IMR-90 (cell line): ENCODE measurements at regions not wholly inside any gene's neighbourhood (a gene's known extent, or its start where the extent isn't known, plus 50 kb on each side); places are given as distances from the start of the nearest gene placed in this dataset.

Source experiments
- ATAC-seq: fragments of 200-7000 bp; cut with Tn5 transposase; 2 replicates; pipeline ENCODE4 v1.9.1; 2020; ENCODE audit warnings: low read depth, mild to moderate bottlenecking, moderate library complexity
- BruUV-seq: library from RNA; stranded (reverse); fragments of 400-500 nt; replicated peaks from 2 replicates; lab custom pipeline; 2021; lab: Mats Ljungman, UMichigan
- CTCF ChIA-PET: fragments of 300-600 bp; formaldehyde crosslinking; extraction: SDS; loops from one replicate; lab custom pipeline; 2021; ENCODE audit warnings: antibody characterized with exemption; lab: Yijun Ruan, JAX
- POLR2A ChIA-PET: fragments of 300-600 bp; sonication (Branson Sonifier 250); formaldehyde crosslinking; loops from one replicate; lab custom pipeline; 2022; ENCODE audit warnings: antibody characterized with exemption; ENCODE audit not compliant: unreplicated experiment; lab: Charles Lee
- DNase-seq: peaks from one replicate; pipeline ENCODE4 v3.0.0; 2013
- H2AFZ ChIP-seq: replicated peaks from 2 replicates; pipeline ENCODE3; 2013; ENCODE audit warnings: low read length, mild to moderate bottlenecking; ENCODE audit not compliant: poor library complexity
- H2AK5ac ChIP-seq: 2 replicates; pipeline ENCODE4 v1.6.1; 2013; ENCODE audit warnings: low read depth, low read length, inconsistent platforms
- H2AK9ac ChIP-seq: replicated peaks from 2 replicates; pipeline ENCODE3; 2013; ENCODE audit warnings: mild to moderate bottlenecking, low read depth, low read length, moderate library complexity; ENCODE audit not compliant: poor library complexity
- H2BK120ac ChIP-seq: 2 replicates; pipeline ENCODE4 v1.6.1; 2013; ENCODE audit warnings: low read depth, low read length, inconsistent platforms
- H2BK15ac ChIP-seq: 3 replicates; pipeline ENCODE4 v1.6.1; 2013; ENCODE audit warnings: low read depth, low read length, inconsistent platforms
- H2BK20ac ChIP-seq: 2 replicates; pipeline ENCODE4 v1.6.1; 2013; ENCODE audit warnings: low read depth, mild to moderate bottlenecking, inconsistent platforms, low read length, moderate library complexity
- H2BK5ac ChIP-seq: 2 replicates; pipeline ENCODE4 v1.6.1; 2013; ENCODE audit warnings: mild to moderate bottlenecking, low read depth, low read length, inconsistent platforms; ENCODE audit not compliant: poor library complexity, severe bottlenecking
- H3K14ac ChIP-seq: replicated peaks from 2 replicates; pipeline ENCODE4 v1.6.1; 2013; ENCODE audit warnings: low read depth, low read length, inconsistent platforms
- H3K18ac ChIP-seq: 2 replicates; pipeline ENCODE4 v1.6.1; 2013; ENCODE audit warnings: low read depth, low read length, control low read depth
- H3K23ac ChIP-seq: 2 replicates; pipeline ENCODE4 v1.6.1; 2013; ENCODE audit warnings: low read depth, low read length, inconsistent platforms
- H3K27ac ChIP-seq: 2 replicates; pipeline ENCODE4 v1.5.1; 2013; ENCODE audit warnings: mild to moderate bottlenecking, control low read depth, low read length; ENCODE audit not compliant: insufficient read depth
- H3K27me3 ChIP-seq: 2 replicates; pipeline ENCODE4 v1.6.1; 2013; ENCODE audit warnings: low read length; ENCODE audit not compliant: control insufficient read depth, insufficient read depth
- H3K36me3 ChIP-seq: 2 replicates; pipeline ENCODE4 v1.6.1; 2013; ENCODE audit warnings: low read length, mixed read lengths; ENCODE audit not compliant: control insufficient read depth, insufficient read depth
- H3K4ac ChIP-seq: 2 replicates; pipeline ENCODE4 v1.6.1; 2013; ENCODE audit warnings: low read depth, low read length, inconsistent platforms
- H3K4me1 ChIP-seq: 2 replicates; pipeline ENCODE4 v1.6.1; 2013; ENCODE audit warnings: low read length, mixed read lengths; ENCODE audit not compliant: control insufficient read depth, insufficient read depth
- H3K4me2 ChIP-seq: 2 replicates; pipeline ENCODE4 v1.6.1; 2013; ENCODE audit warnings: low read depth, mild to moderate bottlenecking, control low read depth, low read length, moderate library complexity
- H3K4me3 ChIP-seq: 2 replicates; pipeline ENCODE4 v1.5.1; 2013; ENCODE audit warnings: low read depth, mild to moderate bottlenecking, control low read depth, low read length, moderate library complexity; ENCODE audit not compliant: insufficient read depth
- H3K56ac ChIP-seq: 2 replicates; pipeline ENCODE4 v1.6.1; 2013; ENCODE audit warnings: low read length, inconsistent platforms; ENCODE audit not compliant: insufficient read depth; ENCODE audit errors: extremely low read depth
- H3K79me1 ChIP-seq, 2 experiments: 2 replicates each; pipeline ENCODE4 v1.6.1; 2013; ENCODE audit warnings: low read length in 2 of 2, inconsistent platforms in 1 of 2, low read depth in 1 of 2
- H3K9ac ChIP-seq: 2 replicates; pipeline ENCODE4 v1.6.1; 2013; ENCODE audit warnings: low read depth, low read length, control low read depth
- H3K9me1 ChIP-seq: 2 replicates; pipeline ENCODE4 v1.6.1; 2013; ENCODE audit warnings: low read length, inconsistent platforms; ENCODE audit not compliant: insufficient read depth
- H3K9me3 ChIP-seq: 2 replicates; pipeline ENCODE4 v1.6.1; 2013; ENCODE audit warnings: low read length; ENCODE audit not compliant: control insufficient read depth, insufficient read depth
- H4K20me1 ChIP-seq: 2 replicates; pipeline ENCODE4 v1.6.1; 2013; ENCODE audit warnings: low read length, inconsistent platforms; ENCODE audit not compliant: insufficient read depth
- H4K5ac ChIP-seq: 2 replicates; pipeline ENCODE4 v1.6.1; 2013; ENCODE audit warnings: mild to moderate bottlenecking, low read depth, low read length, control low read depth
- H4K8ac ChIP-seq, 2 experiments: 2 replicates each; pipeline ENCODE4 v1.6.1; 2013; ENCODE audit warnings: low read depth in 2 of 2, low read length in 2 of 2, control low read depth in 1 of 2, inconsistent platforms in 1 of 2
- H4K91ac ChIP-seq: 2 replicates; pipeline ENCODE4 v1.6.1; 2013; ENCODE audit warnings: low read depth, low read length, inconsistent platforms; ENCODE audit not compliant: insufficient read depth
- BHLHE40 ChIP-seq: fragments of 150-350 bp; IDR thresholded peaks from 2 replicates; pipeline ENCODE4 v1.6.1; 2016; ENCODE audit warnings: mild to moderate bottlenecking, low read depth, low read length
- CEBPB ChIP-seq: IDR thresholded peaks from 2 replicates; pipeline ENCODE4 v1.6.1; 2012; ENCODE audit warnings: low read depth, low read length, improper control_type of control experiment
- CHD1 ChIP-seq: IDR thresholded peaks from 2 replicates; pipeline ENCODE4 v1.6.1; 2012; ENCODE audit warnings: low read depth, low read length, improper control_type of control experiment
- FOS ChIP-seq: fragments of 150-350 bp; IDR thresholded peaks from 2 replicates; pipeline ENCODE4 v1.6.1; 2016; ENCODE audit warnings: low read depth, low read length
- MAFK ChIP-seq: IDR thresholded peaks from 2 replicates; pipeline ENCODE4 v1.6.1; 2012; ENCODE audit warnings: low read depth, low read length, improper control_type of control experiment
- MAZ ChIP-seq: IDR thresholded peaks from 2 replicates; pipeline ENCODE4 v1.6.1; 2012; ENCODE audit warnings: low read depth, mild to moderate bottlenecking, low read length, improper control_type of control experiment, moderate library complexity, borderline replicate concordance
- MXI1 ChIP-seq: IDR thresholded peaks from 2 replicates; pipeline ENCODE4 v1.6.1; 2012; ENCODE audit warnings: low read depth, mild to moderate bottlenecking, low read length, moderate library complexity, borderline replicate concordance
- NFE2L2 ChIP-seq: fragments of 150-350 bp; IDR thresholded peaks from 2 replicates; pipeline ENCODE4 v1.6.1; 2016; ENCODE audit warnings: low read depth, mild to moderate bottlenecking, low read length
- POLR2A ChIP-seq: IDR thresholded peaks from 2 replicates; pipeline ENCODE4 v1.6.1; 2012; ENCODE audit warnings: mild to moderate bottlenecking, low read depth, low read length
- RAD21 ChIP-seq: IDR thresholded peaks from 2 replicates; pipeline ENCODE4 v1.6.1; 2012; ENCODE audit warnings: low read length, improper control_type of control experiment
- RCOR1 ChIP-seq: IDR thresholded peaks from 2 replicates; pipeline ENCODE4 v1.6.1; 2012; ENCODE audit warnings: mild to moderate bottlenecking, low read length, improper control_type of control experiment; ENCODE audit not compliant: insufficient replicate concordance
- RFX5 ChIP-seq: IDR thresholded peaks from 2 replicates; pipeline ENCODE4 v1.8.0; 2012; ENCODE audit warnings: low read depth, mild to moderate bottlenecking, low read length, moderate library complexity
- SMC3 ChIP-seq: fragments of 150-350 bp; IDR thresholded peaks from 2 replicates; pipeline ENCODE4 v1.6.1; 2016; ENCODE audit warnings: low read depth, mild to moderate bottlenecking, antibody characterized with exemption, low read length, moderate library complexity
- WGBS, 2 experiments: methylation state at CpG; one replicate each; pipeline versions ENCODE4 v1.1.5 to v1.1.7; 2013; ENCODE audit warnings: missing lambda C conversion rate in 2 of 2; ENCODE audit not compliant: insufficient read length in 1 of 2; ENCODE audit errors: extremely low coverage in 2 of 2; 5-methylcytosine and 5-hydroxymethylcytosine counted together
- dilution Hi-C: fragments of 300-500 bp; cut with HindIII; formaldehyde crosslinking; loops from one replicate; pipeline ENCODE4 v1.14.3; 2018; ENCODE audit warnings: low sequenced_read_pairs; ENCODE audit not compliant: unreplicated experiment
- in situ Hi-C: fragments of 300-500 bp; cut with MboI; formaldehyde crosslinking; loops from 3 replicates; pipeline ENCODE4 v1.14.3; 2019; ENCODE audit warnings: low sequenced_read_pairs, inconsistent platforms, mixed read lengths
- intact Hi-C: fragments of 100-400 bp; cut with micrococcal nuclease; formaldehyde crosslinking; loops from 2 replicates; pipeline ENCODE4 v1.10.0; 2022
- TF ChIP-seq, protein P1 (sequence below): conservative IDR thresholded peaks from 2 replicates; pipeline ENCODE4 v1.5.1; 2012; ENCODE audit warnings: mild to moderate bottlenecking, low read depth, low read length, improper control_type of control experiment
- TF ChIP-seq, protein P2 (sequence below): fragments of 150-350 bp; IDR thresholded peaks from 2 replicates; pipeline ENCODE4 v1.6.1; 2017; ENCODE audit warnings: mild to moderate bottlenecking, antibody characterized with exemption, low read length, low read depth
- TF ChIP-seq, protein P3 (sequence below): fragments of 150-350 bp; IDR thresholded peaks from 2 replicates; pipeline ENCODE4 v1.6.1; 2016; ENCODE audit warnings: low read depth, mild to moderate bottlenecking, low read length, moderate library complexity, borderline replicate concordance

DNA sequence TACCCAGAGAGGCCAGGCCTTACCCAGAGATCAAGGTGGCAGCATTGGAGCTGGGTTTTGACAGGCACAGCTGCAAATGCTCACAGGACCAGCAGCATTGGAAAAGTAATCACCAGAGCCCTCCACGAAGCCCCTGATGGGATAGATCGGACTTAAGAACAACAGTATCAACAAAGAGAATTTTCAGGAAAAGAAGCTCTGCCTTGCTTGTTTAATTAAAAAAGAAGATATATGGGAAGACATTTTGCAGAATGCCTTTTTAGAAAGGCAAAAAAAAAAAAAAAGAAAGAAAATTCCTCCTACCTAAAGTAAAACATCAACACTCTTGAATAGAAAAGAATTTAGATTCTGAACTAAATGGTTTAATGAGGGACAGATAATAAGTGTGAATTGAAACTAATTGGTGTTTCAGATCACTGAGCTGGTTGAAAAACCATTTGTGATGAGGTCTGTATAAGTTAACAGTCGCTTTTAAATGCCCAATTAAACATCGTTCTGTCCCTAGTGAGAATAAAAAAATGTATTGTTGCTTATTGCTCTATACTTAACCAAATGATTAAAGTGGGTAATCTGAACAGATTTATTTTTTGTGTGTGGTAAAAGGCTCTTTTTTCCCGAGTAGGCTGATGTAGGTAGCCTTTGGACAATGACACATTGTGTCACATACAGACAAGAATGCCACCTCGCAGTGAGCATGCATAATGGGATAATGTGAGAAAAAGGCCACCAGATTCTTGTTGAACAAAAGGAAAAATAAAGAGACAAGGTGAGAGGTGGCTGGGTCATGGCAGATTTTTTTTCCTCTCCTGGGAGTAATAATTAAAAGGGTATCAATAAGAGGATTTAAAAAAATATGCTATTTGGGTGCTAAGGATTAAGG lies 93.0 kb upstream of the ARGLU1 start:
- no CpG with 5 or more reads among the region's 6 CpGs for WGBS, 2 experiments

More for the DNA sequence above, 93.0 kb upstream of the ARGLU1 start:
- H3K79me1 ChIP-seq = no peaks in the 10 kb centered on the region
- no peak overlapping the region for H4K91ac ChIP-seq
- no peaks in the 10 kb centered on the region for H3K9me3 ChIP-seq
- H3K27ac ChIP-seq = no peak overlapping the region
- no peak overlapping the region for H3K9ac ChIP-seq
- POLR2A ChIA-PET = no interaction called here
- DNase-seq = no peak
- BruUV-seq = no TSS peak
- no peak overlapping the region for H2BK120ac ChIP-seq
- TF ChIP-seq POLR2A = no peak
- TF ChIP-seq RAD21 = no peak
- TF ChIP-seq RFX5 = no peak
- no peak for TF ChIP-seq MAFK
- no peak for TF ChIP-seq CEBPB
- no peak for TF ChIP-seq SMC3
- TF ChIP-seq, protein P1, sequence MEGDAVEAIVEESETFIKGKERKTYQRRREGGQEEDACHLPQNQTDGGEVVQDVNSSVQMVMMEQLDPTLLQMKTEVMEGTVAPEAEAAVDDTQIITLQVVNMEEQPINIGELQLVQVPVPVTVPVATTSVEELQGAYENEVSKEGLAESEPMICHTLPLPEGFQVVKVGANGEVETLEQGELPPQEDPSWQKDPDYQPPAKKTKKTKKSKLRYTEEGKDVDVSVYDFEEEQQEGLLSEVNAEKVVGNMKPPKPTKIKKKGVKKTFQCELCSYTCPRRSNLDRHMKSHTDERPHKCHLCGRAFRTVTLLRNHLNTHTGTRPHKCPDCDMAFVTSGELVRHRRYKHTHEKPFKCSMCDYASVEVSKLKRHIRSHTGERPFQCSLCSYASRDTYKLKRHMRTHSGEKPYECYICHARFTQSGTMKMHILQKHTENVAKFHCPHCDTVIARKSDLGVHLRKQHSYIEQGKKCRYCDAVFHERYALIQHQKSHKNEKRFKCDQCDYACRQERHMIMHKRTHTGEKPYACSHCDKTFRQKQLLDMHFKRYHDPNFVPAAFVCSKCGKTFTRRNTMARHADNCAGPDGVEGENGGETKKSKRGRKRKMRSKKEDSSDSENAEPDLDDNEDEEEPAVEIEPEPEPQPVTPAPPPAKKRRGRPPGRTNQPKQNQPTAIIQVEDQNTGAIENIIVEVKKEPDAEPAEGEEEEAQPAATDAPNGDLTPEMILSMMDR = no peak
- TF ChIP-seq, protein P2, sequence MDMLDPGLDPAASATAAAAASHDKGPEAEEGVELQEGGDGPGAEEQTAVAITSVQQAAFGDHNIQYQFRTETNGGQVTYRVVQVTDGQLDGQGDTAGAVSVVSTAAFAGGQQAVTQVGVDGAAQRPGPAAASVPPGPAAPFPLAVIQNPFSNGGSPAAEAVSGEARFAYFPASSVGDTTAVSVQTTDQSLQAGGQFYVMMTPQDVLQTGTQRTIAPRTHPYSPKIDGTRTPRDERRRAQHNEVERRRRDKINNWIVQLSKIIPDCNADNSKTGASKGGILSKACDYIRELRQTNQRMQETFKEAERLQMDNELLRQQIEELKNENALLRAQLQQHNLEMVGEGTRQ = no peak
- TF ChIP-seq FOS = no peak
- no peak for TF ChIP-seq CHD1
- TF ChIP-seq RCOR1 = no peak
- TF ChIP-seq MXI1 = no peak
- TF ChIP-seq MAZ = no peak
- no peak for TF ChIP-seq BHLHE40
- TF ChIP-seq NFE2L2 = no peak
- TF ChIP-seq, protein P3, sequence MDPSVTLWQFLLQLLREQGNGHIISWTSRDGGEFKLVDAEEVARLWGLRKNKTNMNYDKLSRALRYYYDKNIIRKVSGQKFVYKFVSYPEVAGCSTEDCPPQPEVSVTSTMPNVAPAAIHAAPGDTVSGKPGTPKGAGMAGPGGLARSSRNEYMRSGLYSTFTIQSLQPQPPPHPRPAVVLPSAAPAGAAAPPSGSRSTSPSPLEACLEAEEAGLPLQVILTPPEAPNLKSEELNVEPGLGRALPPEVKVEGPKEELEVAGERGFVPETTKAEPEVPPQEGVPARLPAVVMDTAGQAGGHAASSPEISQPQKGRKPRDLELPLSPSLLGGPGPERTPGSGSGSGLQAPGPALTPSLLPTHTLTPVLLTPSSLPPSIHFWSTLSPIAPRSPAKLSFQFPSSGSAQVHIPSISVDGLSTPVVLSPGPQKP = no peak
- no peak overlapping the region for H3K4me3 ChIP-seq
- CTCF ChIA-PET = no interaction called here
- no peaks in the 10 kb centered on the region for H3K9me1 ChIP-seq
- no peak overlapping the region for H2BK15ac ChIP-seq
- H4K5ac ChIP-seq = no peak overlapping the region
- H2AK5ac ChIP-seq = no peak overlapping the region
- no peak overlapping the region for H3K23ac ChIP-seq
- H3K4me1 ChIP-seq = no peaks in the 10 kb centered on the region
- H3K14ac ChIP-seq = no peak overlapping the region
- in situ Hi-C loops (no loop called here), intact Hi-C loops (no loop called here), dilution Hi-C loops (no loop called here)
- H2AK9ac ChIP-seq = no peak overlapping the region
- ATAC-seq = no peak
- no peak overlapping the region for H2BK5ac ChIP-seq
- H4K20me1 ChIP-seq = no peaks in the 10 kb centered on the region
- H3K56ac ChIP-seq = no peak overlapping the region
- no peak overlapping the region for H3K4me2 ChIP-seq
- H3K18ac ChIP-seq = no peak overlapping the region
- no peaks in the 10 kb centered on the region; the same call in 1 of the 2 replicates for H3K27me3 ChIP-seq
- H3K4ac ChIP-seq = no peak overlapping the region
- H3K36me3 ChIP-seq = no peaks in the 10 kb centered on the region
- no peak overlapping the region for H4K8ac ChIP-seq
- no peak overlapping the region for H2AFZ ChIP-seq
- no peak overlapping the region for H2BK20ac ChIP-seq
